ENCODE measurements at regions not wholly inside any gene's neighbourhood (a gene's known extent, or its start where the extent isn't known, plus 50 kb on each side); places are given as distances from the start of the nearest gene placed in this dataset.

DNA sequence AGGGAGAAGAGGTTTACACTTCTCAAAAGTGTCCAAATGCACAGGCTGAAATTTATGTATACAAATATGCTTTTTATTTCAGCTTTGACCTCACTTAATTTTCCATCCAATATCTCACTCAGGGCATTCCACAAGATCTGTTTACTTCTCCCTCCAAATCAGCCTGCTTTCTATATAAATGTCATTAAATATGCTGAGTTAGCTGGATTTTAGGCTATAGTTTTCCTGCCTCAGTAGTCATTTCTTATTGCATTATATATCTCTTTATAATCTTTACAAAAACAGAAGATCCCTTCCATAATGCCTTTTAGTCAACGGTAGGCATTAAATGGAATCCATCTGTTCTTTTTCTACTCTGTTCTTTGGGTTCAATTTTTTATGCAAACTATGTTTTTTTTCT is 71.7 kb upstream of the KCND2 start:
- no peak overlapping the region for H3K27ac ChIP-seq
- DNase-seq (no peak), ATAC-seq (no peak)
- H3K4me3 ChIP-seq = no peak overlapping the region
- H3K27me3 ChIP-seq (ENCODE audit: insufficient read depth in 3 of 3, low read length in 2 of 3) = no peaks in the 10 kb centered on the region
- WGBS, 3 donors = 64 to 79% (median 72%) methylated on average over 1 of the region's 1 CpG
- H3K36me3 ChIP-seq (ENCODE audit: insufficient read depth in 1 of 2, low read depth in 1 of 2) = no peaks in the 10 kb centered on the region
- H3K9me3 ChIP-seq = no peaks in the 10 kb centered on the region
- H3K4me1 ChIP-seq = no peaks in the 10 kb centered on the region
- intact Hi-C loops (cut with DNase I) = no loop called here
- TF ChIP-seq, protein P1, sequence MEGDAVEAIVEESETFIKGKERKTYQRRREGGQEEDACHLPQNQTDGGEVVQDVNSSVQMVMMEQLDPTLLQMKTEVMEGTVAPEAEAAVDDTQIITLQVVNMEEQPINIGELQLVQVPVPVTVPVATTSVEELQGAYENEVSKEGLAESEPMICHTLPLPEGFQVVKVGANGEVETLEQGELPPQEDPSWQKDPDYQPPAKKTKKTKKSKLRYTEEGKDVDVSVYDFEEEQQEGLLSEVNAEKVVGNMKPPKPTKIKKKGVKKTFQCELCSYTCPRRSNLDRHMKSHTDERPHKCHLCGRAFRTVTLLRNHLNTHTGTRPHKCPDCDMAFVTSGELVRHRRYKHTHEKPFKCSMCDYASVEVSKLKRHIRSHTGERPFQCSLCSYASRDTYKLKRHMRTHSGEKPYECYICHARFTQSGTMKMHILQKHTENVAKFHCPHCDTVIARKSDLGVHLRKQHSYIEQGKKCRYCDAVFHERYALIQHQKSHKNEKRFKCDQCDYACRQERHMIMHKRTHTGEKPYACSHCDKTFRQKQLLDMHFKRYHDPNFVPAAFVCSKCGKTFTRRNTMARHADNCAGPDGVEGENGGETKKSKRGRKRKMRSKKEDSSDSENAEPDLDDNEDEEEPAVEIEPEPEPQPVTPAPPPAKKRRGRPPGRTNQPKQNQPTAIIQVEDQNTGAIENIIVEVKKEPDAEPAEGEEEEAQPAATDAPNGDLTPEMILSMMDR (IDR thresholded peaks at IDR 0.05) = no peak

DNA sequence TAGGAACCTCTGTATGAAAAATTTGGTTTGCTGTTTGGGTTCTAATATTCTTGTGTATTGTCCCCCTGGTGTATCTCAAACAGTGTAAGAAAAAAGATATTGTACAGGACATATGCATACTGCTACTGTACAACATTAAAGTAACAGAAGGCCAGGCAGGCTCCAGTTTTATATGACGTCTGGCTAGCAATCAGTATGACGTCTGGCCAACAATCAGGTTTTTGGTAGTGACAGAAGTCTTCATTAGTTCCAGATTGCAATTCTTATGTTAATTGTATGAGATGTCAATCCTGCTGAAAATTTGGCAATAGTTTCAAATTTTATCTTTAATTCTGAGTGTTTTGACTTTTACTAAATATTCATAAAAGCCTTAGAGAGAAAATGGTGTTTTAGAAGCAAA is 67.9 kb upstream of the KCND2 start:
- intact Hi-C loops (cut with DNase I) = no loop called here

DNA sequence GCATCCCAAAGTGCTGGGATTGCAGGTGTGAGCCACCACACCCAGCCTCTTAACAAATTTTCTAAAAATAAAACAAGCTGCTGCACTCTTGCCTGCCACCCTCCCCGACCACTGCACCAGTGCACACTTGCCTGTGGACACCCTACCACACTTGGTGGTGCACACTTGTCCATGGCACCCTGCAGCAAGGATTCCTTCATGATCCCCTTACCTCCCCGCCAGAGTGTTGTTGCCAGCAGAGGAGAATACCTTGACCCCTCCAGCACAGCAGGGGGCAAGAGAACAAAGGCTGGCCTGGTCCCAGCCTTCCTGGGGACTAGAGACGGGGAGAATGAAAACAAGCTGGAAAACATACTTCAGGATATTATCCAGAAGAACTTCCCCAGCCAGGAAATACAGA is 65.9 kb upstream of the KCND2 start:
- Histone ChIP-seq H3K4me1 (no peaks in the 10 kb centered on the region), H3K4me3 (no peak overlapping the region), H3K27me3 (ENCODE audit: insufficient read depth in 3 of 3, low read length in 2 of 3) (no peaks in the 10 kb centered on the region), H3K27ac (no peak overlapping the region), H3K36me3 (ENCODE audit: insufficient read depth in 1 of 2, low read depth in 1 of 2) (no peaks in the 10 kb centered on the region), H3K9me3 (peaks cover 4% of the 10 kb centered on the region)
- TF ChIP-seq, protein P1 (IDR thresholded peaks at IDR 0.05) = no peak
- intact Hi-C loops (cut with DNase I) = no loop called here
- 65 to 75% (median 71%) methylated on average over 3 of the region's 3 CpGs for WGBS, 3 donors
- DNase-seq = no peak
- no peak for ATAC-seq

More for the DNA sequence above, 67.9 kb upstream of the KCND2 start:
- 38 to 52% (median 49%) methylated on average over 2 of the region's 2 CpGs for WGBS, 3 donors
- DNase-seq = no peak
- Histone ChIP-seq H3K9me3 (peaks cover 4% of the 10 kb centered on the region), H3K4me3 (no peak overlapping the region), H3K27me3 (ENCODE audit: insufficient read depth in 3 of 3, low read length in 2 of 3) (no peaks in the 10 kb centered on the region), H3K36me3 (ENCODE audit: insufficient read depth in 1 of 2, low read depth in 1 of 2) (no peaks in the 10 kb centered on the region), H3K4me1 (no peaks in the 10 kb centered on the region), H3K27ac (no peak overlapping the region)
- ATAC-seq = no peak
- TF ChIP-seq, protein P1 (IDR thresholded peaks at IDR 0.05) = no peak

DNA sequence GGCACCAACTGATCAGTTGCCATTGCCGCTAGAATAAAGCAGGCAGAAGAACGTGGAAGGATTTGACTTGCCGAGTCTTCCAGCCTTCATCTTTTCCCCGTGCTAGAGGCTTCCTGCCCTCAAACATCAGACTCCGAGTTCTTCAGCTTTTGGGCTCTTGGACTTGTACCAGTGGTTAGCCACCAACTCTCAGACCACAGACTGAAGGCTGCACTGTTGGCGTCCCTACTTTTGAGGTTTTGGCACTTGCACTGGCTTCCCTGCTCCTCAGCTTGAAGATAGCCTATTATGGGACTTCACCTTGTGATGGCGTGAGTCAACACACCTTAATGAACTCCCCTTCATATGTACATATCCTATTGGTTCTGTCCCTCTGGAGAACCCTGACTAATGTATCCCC is 57.3 kb upstream of the KCND2 start:
- no peak for DNase-seq
- 88 to 92% (median 90%) methylated on average over 7 of the region's 7 CpGs for WGBS, 3 donors

GRCh38 chr7:120216947-120217346 is 56.0 kb upstream of the KCND2 start:
- TF ChIP-seq, protein P1 (IDR thresholded peaks at IDR 0.05) = no peak
- no peak for ATAC-seq
- intact Hi-C loops (cut with DNase I) = no loop called here

More for the DNA sequence above, 57.3 kb upstream of the KCND2 start:
- Histone ChIP-seq H3K9me3 (no peaks in the 10 kb centered on the region), H3K36me3 (ENCODE audit: insufficient read depth in 1 of 2, low read depth in 1 of 2) (no peaks in the 10 kb centered on the region), H3K27me3 (ENCODE audit: insufficient read depth in 3 of 3, low read length in 2 of 3) (no peaks in the 10 kb centered on the region), H3K4me1 (no peaks in the 10 kb centered on the region), H3K4me3 (no peak overlapping the region), H3K27ac (no peak overlapping the region)
- TF ChIP-seq, protein P1 (IDR thresholded peaks at IDR 0.05) = no peak
- intact Hi-C loops (cut with DNase I) = no loop called here
- no peak for ATAC-seq

More at GRCh38 chr7:120216947-120217346, 56.0 kb upstream of the KCND2 start:
- Histone ChIP-seq H3K27ac (no peak overlapping the region), H3K36me3 (ENCODE audit: insufficient read depth in 1 of 2, low read depth in 1 of 2) (no peaks in the 10 kb centered on the region), H3K9me3 (no peaks in the 10 kb centered on the region), H3K4me1 (no peaks in the 10 kb centered on the region), H3K27me3 (ENCODE audit: insufficient read depth in 3 of 3, low read length in 2 of 3) (no peaks in the 10 kb centered on the region), H3K4me3 (no peak overlapping the region)
- DNase-seq = no peak
- 63 to 67% (median 64%) methylated on average over 2 of the region's 2 CpGs for WGBS, 3 donors
